ENCODE measurements at regions not wholly inside any gene's neighbourhood (a gene's known extent, or its start where the extent isn't known, plus 50 kb on each side); places are given as distances from the start of the nearest gene placed in this dataset.

DNA sequence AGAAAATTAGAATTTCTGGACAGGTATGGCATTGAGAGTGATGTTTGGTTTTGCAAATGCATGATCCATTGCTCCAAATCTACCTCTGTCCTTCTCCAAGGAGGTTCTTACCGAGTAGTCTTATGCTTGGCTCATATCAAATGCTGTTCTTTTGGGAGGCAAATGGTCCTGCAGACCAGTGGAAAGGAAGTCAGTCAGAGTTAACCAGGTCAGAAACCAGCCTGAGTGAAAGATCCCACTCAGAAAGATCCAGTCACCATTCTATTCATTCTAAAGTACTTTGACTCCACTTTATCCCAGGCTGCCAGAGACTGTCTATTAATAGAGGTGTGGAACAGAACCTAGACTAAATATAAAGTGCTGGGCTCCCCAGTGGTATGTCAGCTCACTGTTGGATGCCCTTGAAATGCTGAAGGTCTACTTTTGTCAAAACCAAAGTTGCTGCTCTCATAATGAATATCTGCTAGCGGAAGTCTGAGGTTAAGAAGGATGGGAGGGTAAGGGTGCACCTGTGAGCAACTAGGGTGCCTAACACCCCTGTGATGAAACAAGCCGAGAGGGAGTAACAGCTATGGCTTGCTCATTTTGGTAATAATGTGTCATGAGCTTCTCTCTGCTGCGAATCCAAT lies 302.2 kb downstream of the ZNF608 start (continued):
- TF ChIP-seq, protein P1, sequence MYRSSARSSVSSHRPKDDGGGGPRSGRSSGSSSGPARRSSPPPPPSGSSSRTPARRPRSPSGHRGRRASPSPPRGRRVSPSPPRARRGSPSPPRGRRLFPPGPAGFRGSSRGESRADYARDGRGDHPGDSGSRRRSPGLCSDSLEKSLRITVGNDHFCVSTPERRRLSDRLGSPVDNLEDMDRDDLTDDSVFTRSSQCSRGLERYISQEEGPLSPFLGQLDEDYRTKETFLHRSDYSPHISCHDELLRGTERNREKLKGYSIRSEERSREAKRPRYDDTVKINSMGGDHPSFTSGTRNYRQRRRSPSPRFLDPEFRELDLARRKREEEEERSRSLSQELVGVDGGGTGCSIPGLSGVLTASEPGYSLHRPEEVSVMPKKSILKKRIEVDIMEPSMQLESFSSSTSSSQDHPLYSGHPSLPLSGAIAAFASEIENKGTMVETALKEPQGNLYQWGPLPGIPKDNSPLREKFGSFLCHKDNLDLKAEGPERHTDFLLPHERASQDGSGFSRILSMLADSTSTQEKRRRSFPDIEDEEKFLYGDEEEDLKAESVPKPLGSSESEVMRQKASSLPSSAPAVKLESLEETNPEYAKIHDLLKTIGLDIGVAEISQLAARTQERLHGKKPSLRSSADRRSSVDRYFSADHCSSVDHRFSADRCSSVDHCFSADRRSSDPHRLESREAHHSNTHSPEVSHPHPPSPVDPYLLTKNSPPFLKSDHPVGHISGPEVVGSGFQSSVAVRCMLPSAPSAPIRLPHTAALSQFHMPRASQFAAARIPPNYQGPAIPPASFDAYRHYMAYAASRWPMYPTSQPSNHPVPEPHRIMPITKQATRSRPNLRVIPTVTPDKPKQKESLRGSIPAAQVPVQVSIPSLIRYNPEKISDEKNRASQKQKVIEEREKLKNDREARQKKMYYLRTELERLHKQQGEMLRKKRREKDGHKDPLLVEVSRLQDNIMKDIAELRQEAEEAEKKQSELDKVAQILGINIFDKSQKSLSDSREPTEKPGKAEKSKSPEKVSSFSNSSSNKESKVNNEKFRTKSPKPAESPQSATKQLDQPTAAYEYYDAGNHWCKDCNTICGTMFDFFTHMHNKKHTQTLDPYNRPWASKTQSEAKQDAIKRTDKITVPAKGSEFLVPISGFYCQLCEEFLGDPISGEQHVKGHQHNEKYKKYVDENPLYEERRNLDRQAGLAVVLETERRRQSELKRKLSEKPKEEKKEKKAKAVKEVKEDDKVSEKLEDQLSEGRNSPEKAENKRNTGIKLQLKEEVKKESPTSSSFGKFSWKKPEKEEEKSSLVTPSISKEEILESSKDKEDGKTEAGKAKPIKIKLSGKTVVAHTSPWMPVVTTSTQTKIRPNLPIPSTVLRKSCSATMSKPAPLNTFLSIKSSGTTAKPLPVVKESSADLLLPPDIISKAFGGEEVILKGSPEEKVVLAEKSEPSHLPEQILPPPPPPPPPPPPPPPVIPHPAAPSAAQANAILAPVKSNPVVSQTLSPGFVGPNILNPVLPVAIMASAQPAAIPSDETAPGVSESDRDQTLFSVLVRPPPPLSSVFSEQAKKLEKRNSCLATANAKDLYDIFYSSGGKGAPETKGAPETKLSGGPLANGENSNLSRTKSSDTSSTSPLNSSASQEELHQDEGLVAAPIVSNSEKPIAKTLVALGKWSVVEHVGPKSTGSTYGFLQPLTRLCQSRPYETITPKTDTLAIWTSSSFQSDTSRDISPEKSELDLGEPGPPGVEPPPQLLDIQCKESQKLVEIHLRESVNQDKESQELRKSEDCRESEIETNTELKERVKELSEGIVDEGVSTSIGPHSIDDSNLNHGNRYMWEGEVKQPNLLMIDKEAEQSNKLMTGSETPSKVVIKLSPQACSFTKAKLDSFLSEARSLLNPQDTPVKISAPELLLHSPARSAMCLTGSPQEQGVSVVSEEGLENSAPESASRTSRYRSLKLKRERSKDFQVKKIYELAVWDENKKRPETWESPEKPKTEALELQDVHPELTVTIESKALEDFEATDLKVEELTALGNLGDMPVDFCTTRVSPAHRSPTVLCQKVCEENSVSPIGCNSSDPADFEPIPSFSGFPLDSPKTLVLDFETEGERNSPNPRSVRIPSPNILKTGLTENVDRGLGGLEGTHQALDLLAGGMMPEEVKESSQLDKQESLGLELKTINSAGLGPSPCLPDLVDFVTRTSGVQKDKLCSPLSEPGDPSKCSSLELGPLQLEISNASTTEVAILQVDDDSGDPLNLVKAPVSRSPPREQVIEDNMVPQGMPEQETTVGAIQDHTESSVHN (IDR thresholded peaks at IDR 0.05; ENCODE audit: borderline replicate concordance in 1 of 2, low read depth in 1 of 2): no peak
- TF ChIP-seq TRIM28 (IDR thresholded peaks at IDR 0.05) (no peak), CBX8 (IDR thresholded peaks at IDR 0.05; ENCODE audit: borderline replicate concordance, extremely low read depth, low read depth, low read length, poor library complexity, severe bottlenecking) (no peak), FOXJ2 (tag; IDR thresholded peaks at IDR 0.05) (no peak)

Data from K562 (cell line).